Natural killer cell (primary cell): ENCODE measurements at regions not wholly inside any gene's neighbourhood (a gene's known extent, or its start where the extent isn't known, plus 50 kb on each side); places are given as distances from the start of the nearest gene placed in this dataset.

Experiments used
- ATAC-seq, 3 donors: fragments of 150-1000 bp in 2 of 3; fragments of 200-7000 bp in 1 of 3; cut with Tn5 transposase; 1 replicate in 1 of 3; 2 replicates in 2 of 3; pipeline ENCODE4 v1.10.0; 2021; ENCODE audit warnings: mild to moderate bottlenecking in 2 of 3, moderate library complexity in 2 of 3
- DNase-seq, 2 donors: peaks; one replicate each; pipeline versions ENCODE4 v3.0.0 to v3.0.0-alpha.2; 2013 to 2021; ENCODE audit warnings: mixed read lengths in 1 of 2
- H3K27ac ChIP-seq: one replicate; pipeline ENCODE4 v1.5.1; 2013; ENCODE audit warnings: mild to moderate bottlenecking, low read length
- H3K27me3 ChIP-seq: one replicate; pipeline ENCODE4 v1.6.1; 2013; ENCODE audit warnings: low read length; ENCODE audit not compliant: control insufficient read depth, insufficient read depth
- H3K36me3 ChIP-seq: one replicate; pipeline ENCODE4 v1.6.1; 2013; ENCODE audit warnings: low read length; ENCODE audit not compliant: control insufficient read depth, insufficient read depth
- H3K4me1 ChIP-seq: one replicate; pipeline ENCODE4 v1.6.1; 2013; ENCODE audit warnings: low read length; ENCODE audit not compliant: control insufficient read depth, insufficient read depth
- H3K4me3 ChIP-seq: one replicate; pipeline ENCODE4 v1.5.1; 2013; ENCODE audit warnings: low read length
- H3K9me3 ChIP-seq: one replicate; pipeline ENCODE4 v1.6.1; 2013; ENCODE audit warnings: low read length; ENCODE audit not compliant: control insufficient read depth, insufficient read depth
- H3K27ac Mint-ChIP-seq, 2 donors: one replicate each; pipeline ENCODE4 v1.8.0; 2022; ENCODE audit warnings: mild to moderate bottlenecking in 2 of 2, mixed read lengths in 2 of 2, moderate library complexity in 1 of 2
- H3K27me3 Mint-ChIP-seq, 2 donors: one replicate each; pipeline ENCODE4 v1.8.0; 2022; ENCODE audit warnings: low read depth in 2 of 2, mixed read lengths in 2 of 2
- H3K36me3 Mint-ChIP-seq: one replicate; pipeline ENCODE4 v1.8.0; 2022; ENCODE audit warnings: mixed read lengths
- H3K4me1 Mint-ChIP-seq, 2 donors: one replicate each; pipeline ENCODE4 v1.8.0; 2022; ENCODE audit warnings: mixed read lengths in 2 of 2
- H3K4me3 Mint-ChIP-seq: one replicate; pipeline ENCODE4 v1.8.0; 2022; ENCODE audit warnings: mild to moderate bottlenecking, moderate library complexity, mixed read lengths
- H3K9me3 Mint-ChIP-seq, 2 donors: one replicate each; pipeline ENCODE4 v1.8.0; 2022; ENCODE audit warnings: mixed read lengths in 2 of 2
- WGBS: methylation state at CpG from one replicate; pipeline ENCODE4 v1.1.7; 2013; ENCODE audit warnings: missing lambda C conversion rate; ENCODE audit not compliant: insufficient coverage; 5-methylcytosine and 5-hydroxymethylcytosine counted together
- intact Hi-C: fragments of 100-400 bp; cut with micrococcal nuclease; formaldehyde crosslinking; loops from one replicate; pipeline ENCODE4 v1.14.2; 2022
- TF ChIP-seq, protein P1 (sequence below): fragments of 200-600 bp; IDR thresholded peaks from one replicate; pipeline ENCODE4 v1.8.0; 2022; ENCODE audit warnings: antibody characterized with exemption

DNA sequence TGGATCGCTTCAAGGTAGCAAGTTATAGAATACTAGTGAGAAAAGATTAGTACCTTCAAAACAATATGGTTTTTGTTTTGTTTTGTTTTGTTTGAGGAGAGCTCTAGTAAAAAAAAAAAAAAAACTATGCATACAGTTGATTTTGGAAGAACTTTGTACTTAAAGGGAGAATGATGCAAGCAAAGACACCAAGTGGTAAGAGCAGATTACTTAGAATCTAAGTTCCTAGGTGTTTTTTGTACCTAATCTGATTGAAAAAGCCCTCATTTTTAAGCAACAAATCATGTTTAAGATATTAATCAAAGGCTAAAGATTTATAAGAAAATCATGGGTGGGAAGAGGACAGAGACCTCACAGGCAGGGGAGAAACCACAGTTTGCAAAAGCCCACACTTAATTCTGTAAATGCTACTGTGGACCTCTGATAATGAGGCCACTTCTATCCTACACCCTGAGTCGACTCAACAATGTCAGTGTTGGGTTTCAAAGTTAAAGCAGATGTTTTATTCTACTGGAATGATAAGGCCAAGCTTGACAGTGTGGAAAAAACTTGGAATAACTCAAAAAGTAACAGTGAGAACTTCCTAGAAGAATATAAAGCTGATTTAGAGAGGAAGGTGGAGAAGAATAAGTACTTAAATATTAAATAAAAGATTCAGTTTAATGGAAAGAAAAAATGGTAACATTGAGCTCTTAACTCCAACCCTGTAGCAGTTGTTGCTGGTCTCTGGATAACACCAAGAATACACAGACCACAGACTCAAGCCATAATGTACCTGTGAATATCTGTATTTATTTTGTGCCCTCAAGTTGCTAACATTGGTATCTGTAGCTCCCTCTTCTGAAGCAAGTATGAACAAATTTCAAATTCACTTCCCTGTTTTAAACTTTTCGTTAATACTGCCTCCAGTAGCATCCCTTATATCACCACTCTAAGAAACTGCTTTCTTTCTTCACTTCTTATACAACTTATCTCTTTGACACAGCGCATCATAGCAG, 1047.8 kb downstream of the EPHA7 start:
- H3K4me3 ChIP-seq, result no peak overlapping the region
- no peak for ATAC-seq
- H3K4me1 ChIP-seq, result no peaks in the 10 kb centered on the region
- no peak for DNase-seq
- Mint-ChIP-seq H3K4me1 (no peaks in the 10 kb centered on the region), H3K27me3 (no peaks in the 10 kb centered on the region), H3K27ac (no peak overlapping the region), H3K9me3 (peaks cover 8 to 9% of the 10 kb centered on the region in 2 donors), H3K4me3 (no peak overlapping the region), H3K36me3 (no peaks in the 10 kb centered on the region)
- TF ChIP-seq, protein P1, sequence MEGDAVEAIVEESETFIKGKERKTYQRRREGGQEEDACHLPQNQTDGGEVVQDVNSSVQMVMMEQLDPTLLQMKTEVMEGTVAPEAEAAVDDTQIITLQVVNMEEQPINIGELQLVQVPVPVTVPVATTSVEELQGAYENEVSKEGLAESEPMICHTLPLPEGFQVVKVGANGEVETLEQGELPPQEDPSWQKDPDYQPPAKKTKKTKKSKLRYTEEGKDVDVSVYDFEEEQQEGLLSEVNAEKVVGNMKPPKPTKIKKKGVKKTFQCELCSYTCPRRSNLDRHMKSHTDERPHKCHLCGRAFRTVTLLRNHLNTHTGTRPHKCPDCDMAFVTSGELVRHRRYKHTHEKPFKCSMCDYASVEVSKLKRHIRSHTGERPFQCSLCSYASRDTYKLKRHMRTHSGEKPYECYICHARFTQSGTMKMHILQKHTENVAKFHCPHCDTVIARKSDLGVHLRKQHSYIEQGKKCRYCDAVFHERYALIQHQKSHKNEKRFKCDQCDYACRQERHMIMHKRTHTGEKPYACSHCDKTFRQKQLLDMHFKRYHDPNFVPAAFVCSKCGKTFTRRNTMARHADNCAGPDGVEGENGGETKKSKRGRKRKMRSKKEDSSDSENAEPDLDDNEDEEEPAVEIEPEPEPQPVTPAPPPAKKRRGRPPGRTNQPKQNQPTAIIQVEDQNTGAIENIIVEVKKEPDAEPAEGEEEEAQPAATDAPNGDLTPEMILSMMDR, result no peak
- H3K36me3 ChIP-seq, result no peaks in the 10 kb centered on the region
- H3K9me3 ChIP-seq, result no peaks in the 10 kb centered on the region
- 84% methylated on average over 3 of the region's 4 CpGs for WGBS
- no peaks in the 10 kb centered on the region for H3K27me3 ChIP-seq
- H3K27ac ChIP-seq, result no peak overlapping the region
- intact Hi-C loops, result no loop called here

DNA sequence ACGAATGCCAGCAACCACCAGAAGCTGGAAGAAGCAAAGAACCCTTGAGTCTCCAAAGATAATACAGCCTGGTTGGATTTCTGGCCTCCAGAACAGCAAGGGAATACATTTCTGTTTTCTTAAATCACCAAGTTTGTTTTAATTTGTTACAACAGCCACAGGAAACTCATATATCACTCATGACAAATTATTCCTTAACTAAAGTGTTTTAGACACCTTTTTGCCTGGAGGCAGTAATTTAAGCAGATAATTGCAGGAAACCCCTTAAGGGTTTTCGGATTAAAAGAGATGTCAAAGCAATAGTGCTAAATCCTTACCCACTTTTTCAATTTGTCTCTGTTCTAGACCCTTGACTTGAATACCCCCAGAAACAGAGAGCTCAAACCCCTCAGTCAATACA, 1050.0 kb downstream of the EPHA7 start:
- H3K27me3 ChIP-seq, result no peaks in the 10 kb centered on the region
- H3K4me1 Mint-ChIP-seq, result no peaks in the 10 kb centered on the region
- 51% methylated on average over 2 of the region's 2 CpGs for WGBS
- H3K4me1 ChIP-seq, result no peaks in the 10 kb centered on the region
- no peaks in the 10 kb centered on the region for H3K27me3 Mint-ChIP-seq
- H3K36me3 ChIP-seq, result no peaks in the 10 kb centered on the region
- no peak overlapping the region for H3K4me3 Mint-ChIP-seq
- intact Hi-C loops, result no loop called here
- no peaks in the 10 kb centered on the region for H3K9me3 ChIP-seq
- DNase-seq (no peak), ATAC-seq (no peak)
- no peak overlapping the region for H3K27ac ChIP-seq
- H3K4me3 ChIP-seq, result no peak overlapping the region
- H3K36me3 Mint-ChIP-seq, result no peaks in the 10 kb centered on the region
- no peak overlapping the region for H3K27ac Mint-ChIP-seq
- peaks cover 7 to 8% of the 10 kb centered on the region in 2 donors for H3K9me3 Mint-ChIP-seq
- TF ChIP-seq, protein P1, result no peak

DNA sequence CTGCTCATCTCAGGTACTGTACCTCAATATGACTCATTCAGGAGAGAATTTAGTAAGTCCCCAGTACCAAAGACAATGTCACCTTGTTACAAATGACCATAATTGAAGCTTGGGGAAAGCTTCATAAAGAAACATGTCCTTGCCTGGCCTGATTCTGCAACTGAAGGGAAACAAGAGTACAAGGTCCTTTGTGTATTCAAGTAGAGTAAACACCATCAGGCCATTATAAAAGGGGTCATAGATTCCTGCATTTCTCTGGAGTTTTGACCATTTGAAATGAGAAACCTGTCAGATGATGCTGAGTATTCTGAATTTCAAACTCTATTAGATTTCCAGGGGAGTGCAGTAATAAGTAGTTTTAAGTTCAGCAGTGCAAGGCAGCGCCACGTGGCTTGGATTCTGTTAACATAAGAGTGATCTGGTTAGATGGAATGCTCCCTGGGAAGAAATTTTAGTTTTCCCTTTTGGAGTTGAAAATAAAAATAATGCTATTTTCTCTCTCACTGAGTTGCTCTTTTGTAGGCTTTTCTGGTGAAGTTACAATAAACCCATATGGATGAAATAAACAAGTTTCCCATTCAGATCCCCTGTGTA, 1054.3 kb downstream of the EPHA7 start:
- no peak for ATAC-seq

More for the DNA sequence above, 1054.3 kb downstream of the EPHA7 start:
- no peak overlapping the region for H3K4me3 ChIP-seq
- Mint-ChIP-seq H3K4me3 (no peak overlapping the region), H3K4me1 (no peaks in the 10 kb centered on the region), H3K27me3 (no peaks in the 10 kb centered on the region), H3K27ac (no peak overlapping the region), H3K9me3 (peaks cover 4 to 6% of the 10 kb centered on the region in 2 donors), H3K36me3 (no peaks in the 10 kb centered on the region)
- H3K36me3 ChIP-seq, result no peaks in the 10 kb centered on the region
- no peaks in the 10 kb centered on the region for H3K4me1 ChIP-seq
- no peaks in the 10 kb centered on the region for H3K9me3 ChIP-seq
- TF ChIP-seq, protein P1, result no peak
- H3K27ac ChIP-seq, result no peak overlapping the region
- WGBS, result 86% methylated on average over 2 of the region's 2 CpGs
- DNase-seq, result no peak
- no peaks in the 10 kb centered on the region for H3K27me3 ChIP-seq
- intact Hi-C loops, result no loop called here
